GM12864 (cell line): ENCODE measurements at regions not wholly inside any gene's neighbourhood (a gene's known extent, or its start where the extent isn't known, plus 50 kb on each side); places are given as distances from the start of the nearest gene placed in this dataset.

Experiments used
- DNase-seq: peaks from one replicate; pipeline ENCODE4 v3.0.0-alpha.2; 2011; ENCODE audit warnings: low read depth
- H3K4me3 ChIP-seq: 2 replicates; pipeline ENCODE4 v1.5.1; 2011; ENCODE audit warnings: mild to moderate bottlenecking, low read depth, low read length, control low read depth
- CTCF ChIP-seq: IDR thresholded peaks from 2 replicates; pipeline ENCODE4 v1.5.1; 2011; ENCODE audit warnings: low read depth, mild to moderate bottlenecking, moderate library complexity, low read length, control low read depth, inconsistent platforms; ENCODE audit errors: missing control alignments

DNA sequence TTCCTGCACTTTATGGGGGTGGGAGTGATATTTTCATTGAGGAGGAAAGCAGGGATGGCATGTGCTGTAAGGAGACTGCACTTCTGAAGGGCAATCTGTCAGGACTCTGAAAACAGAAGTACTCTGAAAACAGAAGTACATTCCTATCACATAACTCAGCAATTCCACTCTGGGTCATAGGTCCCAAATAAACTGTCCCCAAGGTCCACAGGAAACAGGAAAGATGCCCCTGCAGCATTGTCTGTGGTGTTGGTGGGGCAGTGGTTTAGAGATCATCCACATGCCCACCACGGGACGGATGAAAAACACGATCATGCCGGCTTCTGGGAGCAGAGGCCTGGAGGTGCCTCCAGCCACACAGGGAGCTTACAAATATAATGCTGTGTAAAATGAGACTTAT, 150.3 kb downstream of the OTOR start:
- no peak for TF ChIP-seq CTCF
- no peak for DNase-seq
- no peak overlapping the region for H3K4me3 ChIP-seq

DNA sequence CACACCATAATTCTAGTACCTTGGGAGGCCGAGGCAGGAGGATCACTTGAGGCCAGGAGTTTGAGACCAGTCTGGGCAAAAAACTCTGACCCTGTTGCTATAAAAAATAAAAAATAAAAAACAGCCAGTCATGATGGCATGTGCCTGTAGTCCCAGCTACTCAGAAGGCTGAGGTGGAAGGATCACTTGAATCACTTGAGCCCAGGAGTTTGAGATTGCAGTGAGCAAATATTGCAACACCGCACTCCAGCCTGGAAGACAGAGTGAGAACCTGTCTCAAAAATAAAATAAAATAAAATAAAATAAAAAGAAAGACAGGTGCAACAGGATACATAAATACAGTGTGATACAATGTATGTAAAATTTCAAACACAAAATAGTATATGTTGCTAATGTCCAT, 154.5 kb downstream of the OTOR start:
- DNase-seq, result no peak
- TF ChIP-seq CTCF, result no peak
- H3K4me3 ChIP-seq, result no peak overlapping the region

DNA sequence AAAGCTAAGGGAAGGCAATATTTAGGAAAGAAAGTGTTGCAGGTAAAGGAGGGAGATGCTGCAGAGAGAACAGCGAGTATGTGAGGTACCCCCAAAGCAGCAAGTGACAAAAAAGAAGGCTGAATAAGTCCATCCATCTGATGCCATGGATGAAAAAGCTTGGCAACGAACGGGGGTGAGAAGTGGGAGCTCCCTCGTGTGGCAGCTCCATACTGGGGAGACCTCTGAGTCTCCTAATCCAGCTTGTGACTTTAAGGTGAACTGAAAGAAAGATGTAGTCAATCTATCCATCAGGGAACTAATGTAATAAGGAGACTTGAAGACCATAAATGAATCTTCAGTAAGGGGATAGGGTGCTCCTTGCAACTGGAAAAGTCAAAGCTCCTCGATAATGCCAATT, 156.6 kb downstream of the OTOR start:
- no peak for DNase-seq
- H3K4me3 ChIP-seq, result no peak overlapping the region
- TF ChIP-seq CTCF, result peak; percentile 22

DNA sequence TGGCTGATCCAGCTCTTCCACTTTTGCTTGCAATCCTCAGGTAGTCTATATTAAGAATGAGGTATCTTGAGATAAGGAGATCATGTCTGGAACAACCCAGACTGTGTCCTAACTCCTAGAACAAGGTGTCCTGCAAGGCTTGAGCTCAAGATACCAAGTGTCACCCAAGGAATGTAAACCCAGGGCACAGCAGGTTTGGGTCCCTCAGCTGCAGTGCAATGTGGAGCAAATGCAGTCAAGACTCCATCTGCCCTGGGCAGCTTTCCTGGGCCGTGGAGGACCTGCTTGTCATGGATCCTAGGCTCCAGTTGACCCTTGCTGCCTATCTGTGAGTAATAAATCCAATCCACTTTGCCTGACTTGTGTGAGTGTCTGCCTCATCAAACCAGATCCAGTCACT, 166.1 kb downstream of the OTOR start:
- DNase-seq, result no peak
- no peak for TF ChIP-seq CTCF
- no peak overlapping the region for H3K4me3 ChIP-seq

GRCh38 chr20:16916165-16916564, 168.0 kb downstream of the OTOR start:
- DNase-seq, result no peak
- no peak overlapping the region for H3K4me3 ChIP-seq
- TF ChIP-seq CTCF, result no peak

DNA sequence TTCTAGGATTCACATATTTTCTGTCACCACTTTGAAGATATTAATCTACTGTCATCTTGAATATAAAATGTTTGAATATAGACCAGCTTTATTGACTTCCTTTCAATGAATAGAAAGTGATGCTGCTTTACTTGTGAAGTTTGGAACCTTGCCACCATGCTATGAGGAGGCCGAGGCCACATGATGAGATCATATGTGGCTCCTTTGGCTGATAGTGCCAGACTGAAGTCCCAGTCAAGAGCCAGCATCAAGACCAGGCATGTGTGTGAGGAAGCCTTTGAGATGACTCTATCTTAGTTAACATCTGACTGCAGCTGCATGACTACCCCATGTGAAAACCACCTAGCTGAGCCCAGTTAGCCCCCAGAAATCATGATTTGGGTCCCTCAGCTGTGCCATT, 169.5 kb downstream of the OTOR start:
- no peak overlapping the region for H3K4me3 ChIP-seq
- no peak for DNase-seq
- no peak for TF ChIP-seq CTCF

GRCh38 chr20:16918366-16918765, 170.2 kb downstream of the OTOR start:
- no peak for TF ChIP-seq CTCF
- DNase-seq, result no peak
- H3K4me3 ChIP-seq, result no peak overlapping the region
